Lower leg skin (tissue), 4 donors: ENCODE measurements at regions not wholly inside any gene's neighbourhood (a gene's known extent, or its start where the extent isn't known, plus 50 kb on each side); places are given as distances from the start of the nearest gene placed in this dataset.
"Not testable (repeated sequence)": the region's sequence is repeated elsewhere in the genome, so short reads cannot be mapped to it uniquely, and the experiment has no call there.

Experiments
- DNase-seq, 2 donors: peaks; one replicate each; pipeline ENCODE4 v3.0.0-alpha.2; 2019; ENCODE audit warnings: low spot score in 2 of 2
- H3K4me3 ChIP-seq: fragments of 200-600 bp; sonication (generic); 2 replicates; pipeline ENCODE4 v1.5.1; 2017; ENCODE audit warnings: mild to moderate bottlenecking, low read depth; ENCODE audit not compliant: poor library complexity, severe bottlenecking
- POLR2A ChIP-seq, 2 donors: fragments of 450-650 bp; IDR thresholded peaks; one replicate each; pipeline ENCODE4 v1.6.1; 2016 to 2017; ENCODE audit warnings: antibody characterized with exemption in 2 of 2, mild to moderate bottlenecking in 1 of 2, moderate library complexity in 1 of 2
- WGBS, 2 donors: methylation state at CpG; one replicate each; pipeline ENCODE4 v1.1.5; 2018; 5-methylcytosine and 5-hydroxymethylcytosine counted together
- intact Hi-C: fragments of 100-400 bp; cut with DNase I; formaldehyde crosslinking; loops from one replicate; pipeline ENCODE4 v1.15.0; 2023; ENCODE audit warnings: low total_unique reads
- TF ChIP-seq, protein P1 (sequence below), 3 donors: fragments of 450-650 bp; IDR thresholded peaks; one replicate each; pipeline ENCODE4 v1.5.1; 2016; ENCODE audit warnings: antibody characterized with exemption in 3 of 3, mild to moderate bottlenecking in 3 of 3, moderate library complexity in 2 of 3

GRCh38 chr14:106662936-106663550, 1136.7 kb downstream of the TMEM121 start:
- WGBS, 2 donors = 57 to 74% methylated on average over 3 of the region's 3 CpGs

GRCh38 chr14:106663805-106664410, 1137.5 kb downstream of the TMEM121 start:
- DNase-seq, H3K4me3 ChIP-seq, intact Hi-C loops: not testable (repeated sequence)
- WGBS, 2 donors = 40 to 57% methylated on average over 16 to 19 of the region's 19 CpGs

More at GRCh38 chr14:106662936-106663550, 1136.7 kb downstream of the TMEM121 start:
- intact Hi-C loops = no loop called here
- no peak for DNase-seq
- TF ChIP-seq, protein P1, sequence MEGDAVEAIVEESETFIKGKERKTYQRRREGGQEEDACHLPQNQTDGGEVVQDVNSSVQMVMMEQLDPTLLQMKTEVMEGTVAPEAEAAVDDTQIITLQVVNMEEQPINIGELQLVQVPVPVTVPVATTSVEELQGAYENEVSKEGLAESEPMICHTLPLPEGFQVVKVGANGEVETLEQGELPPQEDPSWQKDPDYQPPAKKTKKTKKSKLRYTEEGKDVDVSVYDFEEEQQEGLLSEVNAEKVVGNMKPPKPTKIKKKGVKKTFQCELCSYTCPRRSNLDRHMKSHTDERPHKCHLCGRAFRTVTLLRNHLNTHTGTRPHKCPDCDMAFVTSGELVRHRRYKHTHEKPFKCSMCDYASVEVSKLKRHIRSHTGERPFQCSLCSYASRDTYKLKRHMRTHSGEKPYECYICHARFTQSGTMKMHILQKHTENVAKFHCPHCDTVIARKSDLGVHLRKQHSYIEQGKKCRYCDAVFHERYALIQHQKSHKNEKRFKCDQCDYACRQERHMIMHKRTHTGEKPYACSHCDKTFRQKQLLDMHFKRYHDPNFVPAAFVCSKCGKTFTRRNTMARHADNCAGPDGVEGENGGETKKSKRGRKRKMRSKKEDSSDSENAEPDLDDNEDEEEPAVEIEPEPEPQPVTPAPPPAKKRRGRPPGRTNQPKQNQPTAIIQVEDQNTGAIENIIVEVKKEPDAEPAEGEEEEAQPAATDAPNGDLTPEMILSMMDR (IDR thresholded peaks at IDR 0.05) = no peak
- no peak for TF ChIP-seq POLR2A (IDR thresholded peaks at IDR 0.05)
- no peak overlapping the region for H3K4me3 ChIP-seq

- 82 to 88% methylated on average over 15 of the region's 15 CpGs for WGBS, 2 donors
- TF ChIP-seq, protein P1 (IDR thresholded peaks at IDR 0.05) = no peak
- no peak for TF ChIP-seq POLR2A (IDR thresholded peaks at IDR 0.05)
- intact Hi-C loops = no loop called here
- no peak overlapping the region for H3K4me3 ChIP-seq
- no peak for DNase-seq
Observed at GRCh38 chr14:106665814-106666213, 1139.4 kb downstream of the TMEM121 start.

DNA sequence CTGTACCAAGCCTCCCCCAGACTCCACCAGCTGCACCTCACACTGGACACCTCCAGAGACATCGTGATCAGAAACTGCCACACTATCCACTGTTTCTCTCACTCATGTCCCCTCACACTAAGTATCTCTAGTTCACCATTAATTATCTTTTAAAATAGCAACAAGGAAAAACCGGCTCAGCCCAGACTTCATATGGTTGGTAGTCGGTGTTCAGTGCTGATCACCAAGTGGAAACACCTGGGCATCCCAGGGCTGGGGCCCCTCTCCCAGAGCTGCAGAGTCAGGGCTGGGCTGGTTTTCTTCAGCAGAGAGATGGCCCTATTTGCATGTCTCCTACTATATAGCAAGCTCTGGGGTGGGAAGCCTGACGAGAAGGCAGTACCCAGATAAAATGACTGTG, 1140.0 kb downstream of the TMEM121 start:
- DNase-seq = no peak
- no peak overlapping the region for H3K4me3 ChIP-seq
- TF ChIP-seq, protein P1 (IDR thresholded peaks at IDR 0.05) = no peak
- no peak for TF ChIP-seq POLR2A (IDR thresholded peaks at IDR 0.05)
- intact Hi-C loops = no loop called here
- WGBS, 2 donors = 74 to 83% methylated on average over 4 of the region's 4 CpGs

DNA sequence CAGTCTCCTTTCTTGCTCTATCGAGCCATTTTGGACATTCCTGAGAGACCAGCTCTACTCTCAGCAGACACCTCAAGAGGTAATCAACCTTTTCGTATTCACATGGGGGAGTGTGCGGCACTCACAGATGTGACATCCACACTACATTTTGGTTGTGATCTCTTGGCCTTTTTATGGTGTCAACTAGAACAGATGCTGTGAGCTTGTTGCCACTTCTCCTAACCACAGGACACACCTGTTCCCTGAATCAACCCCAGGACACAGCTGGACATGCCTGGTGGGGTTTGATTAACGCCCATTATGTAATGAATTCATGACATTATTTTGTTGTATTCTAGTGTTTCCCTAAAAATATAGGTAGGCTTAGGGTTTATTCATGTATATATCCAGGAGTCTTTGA, 1143.6 kb downstream of the TMEM121 start:
- DNase-seq = no peak
- TF ChIP-seq, protein P1 (IDR thresholded peaks at IDR 0.05) = no peak
- TF ChIP-seq POLR2A (IDR thresholded peaks at IDR 0.05) = no peak
- 57 to 59% methylated on average over 4 of the region's 4 CpGs for WGBS, 2 donors
- no peak overlapping the region for H3K4me3 ChIP-seq
- intact Hi-C loops = no loop called here

- H3K4me3 ChIP-seq, DNase-seq, intact Hi-C loops: not testable (repeated sequence)
- 58 to 68% methylated on average over 2 of the region's 2 CpGs for WGBS, 2 donors
Observed at GRCh38 chr14:106674093-106674492, 1147.7 kb downstream of the TMEM121 start.

GRCh38 chr14:106674509-106675125, 1148.2 kb downstream of the TMEM121 start:
- intact Hi-C loops, H3K4me3 ChIP-seq, DNase-seq: not testable (repeated sequence)
- 65 to 73% methylated on average over 4 to 13 of the region's 13 CpGs for WGBS, 2 donors

DNA sequence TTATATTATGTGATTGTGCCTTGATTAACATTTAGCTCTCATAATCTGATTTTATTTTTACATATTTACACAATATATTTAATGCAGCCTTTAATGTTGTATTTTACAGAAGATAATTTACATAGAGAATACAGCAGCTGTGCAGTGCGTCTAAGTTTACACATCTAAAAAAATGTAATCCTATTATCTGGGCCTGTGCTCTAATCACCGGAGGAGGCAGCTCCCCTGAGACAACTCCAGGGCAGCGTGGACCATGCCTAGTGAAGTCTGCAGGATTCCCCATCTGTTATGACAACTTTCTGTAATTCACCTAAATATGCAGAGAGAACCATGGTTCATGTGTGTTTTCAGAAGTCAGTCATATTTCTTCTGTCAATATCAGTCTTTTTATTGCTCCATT, 1149.3 kb downstream of the TMEM121 start:
- intact Hi-C loops, H3K4me3 ChIP-seq, DNase-seq: not testable (repeated sequence)
- WGBS, 2 donors = 69 to 80% methylated on average over 3 of the region's 3 CpGs
